Suprapubic skin (tissue), 4 donors: ENCODE measurements at regions not wholly inside any gene's neighbourhood (a gene's known extent, or its start where the extent isn't known, plus 50 kb on each side); places are given as distances from the start of the nearest gene placed in this dataset.

ENCODE experiments used
- DNase-seq, 2 donors: peaks; one replicate each; pipeline ENCODE4 v3.0.0-alpha.2; 2019; ENCODE audit warnings: low spot score in 2 of 2
- H3K27ac ChIP-seq: fragments of 200-600 bp; sonication (generic); one replicate; pipeline ENCODE4 v1.5.1; 2019
- H3K27me3 ChIP-seq: fragments of 200-600 bp; sonication (generic); one replicate; pipeline ENCODE4 v1.5.1; 2019
- H3K36me3 ChIP-seq: fragments of 200-600 bp; sonication (generic); one replicate; pipeline ENCODE4 v1.5.1; 2019
- H3K4me1 ChIP-seq: fragments of 200-600 bp; sonication (generic); one replicate; pipeline ENCODE4 v1.5.1; 2019
- H3K4me3 ChIP-seq: fragments of 200-600 bp; sonication (generic); one replicate; pipeline ENCODE4 v1.5.1; 2019; ENCODE audit warnings: mild to moderate bottlenecking
- H3K9me3 ChIP-seq: fragments of 200-600 bp; sonication (generic); one replicate; pipeline ENCODE4 v1.5.1; 2019
- CTCF ChIP-seq, 2 donors: fragments of 200-600 bp in 1 of 2; fragments of 450-650 bp in 1 of 2; sonication (generic) in 1 of 2; IDR thresholded peaks; one replicate each; pipeline ENCODE4 v1.5.1; 2016 to 2019; ENCODE audit warnings: antibody characterized with exemption in 2 of 2, mild to moderate bottlenecking in 1 of 2, moderate library complexity in 1 of 2
- EP300 ChIP-seq: sonication (generic); formaldehyde crosslinking; IDR thresholded peaks from one replicate; pipeline ENCODE4 v1.6.1; 2017; ENCODE audit warnings: antibody characterized with exemption
- POLR2A ChIP-seq, 2 donors: fragments of 450-650 bp; IDR thresholded peaks; one replicate each; pipeline ENCODE4 v1.6.1; 2017; ENCODE audit warnings: antibody characterized with exemption in 2 of 2, mild to moderate bottlenecking in 2 of 2, moderate library complexity in 2 of 2
- POLR2AphosphoS5 ChIP-seq, 3 donors: sonication (generic); formaldehyde crosslinking; IDR thresholded peaks; one replicate each; pipeline ENCODE4 v1.6.1; 2017; ENCODE audit warnings: antibody characterized with exemption in 3 of 3
- WGBS: methylation state at CpG from one replicate; pipeline ENCODE4 v1.1.5; 2018; 5-methylcytosine and 5-hydroxymethylcytosine counted together

DNA sequence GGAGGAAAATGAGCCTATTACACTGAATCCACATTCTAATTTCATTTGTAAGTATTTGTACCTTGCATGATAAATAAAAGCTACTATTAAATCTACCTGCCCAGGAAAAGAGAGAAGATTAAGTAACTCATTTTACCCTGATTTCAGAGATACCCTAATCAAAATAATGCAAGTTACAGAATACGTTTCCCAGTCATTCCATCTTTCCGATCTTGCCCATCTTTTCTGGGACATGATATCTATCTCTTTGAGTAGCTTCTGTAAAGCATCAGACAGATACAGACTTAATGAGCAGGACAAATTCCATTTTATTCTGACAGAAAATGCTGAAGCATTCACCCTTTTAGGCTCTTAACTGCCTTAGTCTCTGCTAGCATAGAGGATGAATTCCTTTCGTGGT is 56.6 kb downstream of the SPRY2 start:
- TF ChIP-seq POLR2A (IDR thresholded peaks at IDR 0.05) = no peak
- no peak for TF ChIP-seq POLR2AphosphoS5 (IDR thresholded peaks at IDR 0.05)
- no peak for TF ChIP-seq CTCF (IDR thresholded peaks at IDR 0.05)
- no peak for TF ChIP-seq EP300
- DNase-seq = no peak
- Histone ChIP-seq H3K4me3 (no peak overlapping the region), H3K36me3 (no peaks in the 10 kb centered on the region), H3K9me3 (no peaks in the 10 kb centered on the region), H3K4me1 (no peaks in the 10 kb centered on the region), H3K27me3 (no peaks in the 10 kb centered on the region), H3K27ac (no peak overlapping the region)
- 93% methylated on average over 3 of the region's 3 CpGs for WGBS

- 100% methylated on average over 6 of the region's 25 CpGs for WGBS
- Histone ChIP-seq H3K27me3 (no peaks in the 10 kb centered on the region), H3K27ac (no peak overlapping the region), H3K4me1 (no peaks in the 10 kb centered on the region), H3K9me3 (no peaks in the 10 kb centered on the region), H3K36me3 (no peaks in the 10 kb centered on the region), H3K4me3 (no peak overlapping the region)
- DNase-seq = no peak
- TF ChIP-seq POLR2A (IDR thresholded peaks at IDR 0.05) = no peak
- no peak for TF ChIP-seq EP300
- TF ChIP-seq CTCF (IDR thresholded peaks at IDR 0.05) = no peak
- no peak for TF ChIP-seq POLR2AphosphoS5 (IDR thresholded peaks at IDR 0.05)
These were observed 62.2 kb downstream of the SPRY2 start for GRCh38 chr13:80278706-80279105.

DNA sequence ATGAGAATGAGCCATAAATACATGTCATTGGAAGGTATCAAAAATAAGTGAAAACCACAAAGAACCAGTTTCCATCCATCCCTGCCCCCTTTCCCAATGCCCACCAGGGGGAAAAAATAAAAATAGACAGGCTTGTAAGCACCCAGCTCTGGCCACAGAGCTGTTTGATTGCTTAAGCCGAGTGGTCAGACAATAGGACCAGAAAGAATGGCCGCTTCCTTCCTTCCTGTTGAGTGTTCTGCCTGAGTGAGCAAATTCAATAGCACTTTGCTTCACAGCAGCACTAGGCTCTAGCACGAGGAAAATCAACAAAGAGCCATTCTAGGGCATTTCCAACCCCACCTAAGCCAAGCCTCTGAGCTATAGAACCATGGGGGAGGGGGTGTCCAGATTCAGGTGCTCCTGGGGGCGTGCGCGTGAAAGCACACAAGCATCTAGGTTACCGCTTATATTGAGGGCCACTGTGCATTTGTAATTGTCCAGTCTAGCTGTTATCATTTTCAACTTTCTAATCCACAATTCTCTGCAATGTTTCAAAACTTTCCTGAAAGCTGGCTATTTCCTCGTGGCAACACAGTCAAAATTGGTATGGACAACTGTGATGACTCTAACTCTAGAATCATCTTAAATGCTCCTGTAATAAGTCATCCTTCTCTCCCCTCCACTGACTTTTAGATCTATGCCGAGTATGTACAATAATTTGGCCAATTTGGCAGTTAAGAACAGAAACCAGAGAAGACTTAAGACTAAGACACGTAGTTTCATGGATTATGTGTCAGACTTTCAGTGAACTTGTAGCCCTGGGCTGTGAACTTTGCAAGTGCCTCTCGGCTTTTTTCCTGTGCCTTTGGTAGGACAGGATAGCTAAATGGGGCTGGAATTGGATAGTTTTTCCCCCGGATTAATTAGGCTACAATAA is 64.3 kb downstream of the SPRY2 start:
- TF ChIP-seq CTCF (IDR thresholded peaks at IDR 0.05) = no peak
- TF ChIP-seq POLR2A (IDR thresholded peaks at IDR 0.05) = no peak
- TF ChIP-seq POLR2AphosphoS5 (IDR thresholded peaks at IDR 0.05) = no peak
- no peak for TF ChIP-seq EP300
- peaks cover 4% of the 10 kb centered on the region for H3K9me3 ChIP-seq
- H3K27me3 ChIP-seq = no peaks in the 10 kb centered on the region
- no peak overlapping the region for H3K27ac ChIP-seq
- WGBS = 85% methylated on average over 12 of the region's 12 CpGs
- H3K36me3 ChIP-seq = no peaks in the 10 kb centered on the region
- H3K4me1 ChIP-seq = no peaks in the 10 kb centered on the region
- DNase-seq = no peak
- no peak overlapping the region for H3K4me3 ChIP-seq

DNA sequence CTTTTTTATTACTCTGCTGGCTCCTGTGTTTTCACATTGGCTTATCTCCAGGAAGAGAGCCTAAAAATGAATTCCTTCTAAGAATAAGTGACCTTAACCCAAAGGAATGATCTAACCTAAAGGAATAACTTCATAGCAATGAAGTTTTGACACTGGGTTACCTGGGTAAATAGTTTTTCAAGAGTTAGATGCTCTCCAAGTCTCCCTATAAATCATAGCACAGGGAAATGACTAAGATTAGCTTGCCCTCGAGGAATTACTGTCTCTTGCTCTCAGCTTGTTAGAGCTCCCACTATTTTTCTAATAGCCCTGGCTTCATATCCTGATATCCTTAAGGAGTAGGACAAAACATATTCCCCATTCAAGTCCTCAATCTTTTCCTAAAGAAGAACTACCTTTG is 66.3 kb downstream of the SPRY2 start:
- Histone ChIP-seq H3K9me3 (peaks cover 4% of the 10 kb centered on the region), H3K4me1 (no peaks in the 10 kb centered on the region), H3K27ac (no peak overlapping the region), H3K4me3 (no peak overlapping the region), H3K36me3 (no peaks in the 10 kb centered on the region), H3K27me3 (no peaks in the 10 kb centered on the region)
- 38% methylated on average over 1 of the region's 1 CpG for WGBS
- TF ChIP-seq POLR2AphosphoS5 (IDR thresholded peaks at IDR 0.05) (no peak), EP300 (no peak), CTCF (IDR thresholded peaks at IDR 0.05) (no peak), POLR2A (IDR thresholded peaks at IDR 0.05) (no peak)
- no peak for DNase-seq

GRCh38 chr13:80273718-80274117 is 67.2 kb downstream of the SPRY2 start:
- H3K27ac ChIP-seq = no peak overlapping the region
- H3K4me1 ChIP-seq = no peaks in the 10 kb centered on the region
- 95% methylated on average over 3 of the region's 3 CpGs for WGBS
- peaks cover 4% of the 10 kb centered on the region for H3K9me3 ChIP-seq
- TF ChIP-seq POLR2AphosphoS5 (IDR thresholded peaks at IDR 0.05) (no peak), CTCF (IDR thresholded peaks at IDR 0.05) (no peak), EP300 (no peak), POLR2A (IDR thresholded peaks at IDR 0.05) (no peak)
- no peak overlapping the region for H3K4me3 ChIP-seq
- H3K36me3 ChIP-seq = no peaks in the 10 kb centered on the region
- no peaks in the 10 kb centered on the region for H3K27me3 ChIP-seq
- DNase-seq = no peak
